ENCODE measurements at regions not wholly inside any gene's neighbourhood (a gene's known extent, or its start where the extent isn't known, plus 50 kb on each side); places are given as distances from the start of the nearest gene placed in this dataset.
A peak's percentile ranks its signal among the peaks of the same experiment; 100 is the strongest.

- no peak for DNase-seq
- TF ChIP-seq POLR2A (IDR thresholded peaks at IDR 0.05; ENCODE audit: low read length) (no peak), GATA1 (IDR thresholded peaks at IDR 0.05; ENCODE audit: low read depth, low read length) (no peak)
These were observed 183.4 kb downstream of the SPRY1 start for GRCh38 chr4:123579961-123580360.

GRCh38 chr4:123580981-123581664, 184.5 kb downstream of the SPRY1 start:
- no peak for DNase-seq
- TF ChIP-seq GATA1 (IDR thresholded peaks at IDR 0.05; ENCODE audit: low read depth, low read length): no peak
- TF ChIP-seq POLR2A (IDR thresholded peaks at IDR 0.05; ENCODE audit: low read length): no peak

- DNase-seq: no peak
- TF ChIP-seq POLR2A (IDR thresholded peaks at IDR 0.05; ENCODE audit: low read length) (no peak), GATA1 (IDR thresholded peaks at IDR 0.05; ENCODE audit: low read depth, low read length) (no peak)
These were observed 185.2 kb downstream of the SPRY1 start for GRCh38 chr4:123581802-123582201.

GRCh38 chr4:123583043-123583442, 186.4 kb downstream of the SPRY1 start:
- TF ChIP-seq GATA1 (IDR thresholded peaks at IDR 0.05; ENCODE audit: low read depth, low read length) (no peak), POLR2A (IDR thresholded peaks at IDR 0.05; ENCODE audit: low read length) (no peak)

GRCh38 chr4:123585111-123585510, 188.5 kb downstream of the SPRY1 start:
- TF ChIP-seq GATA1 (IDR thresholded peaks at IDR 0.05; ENCODE audit: low read depth, low read length) (no peak), POLR2A (IDR thresholded peaks at IDR 0.05; ENCODE audit: low read length) (no peak)
- DNase-seq: no peak

More at GRCh38 chr4:123583043-123583442, 186.4 kb downstream of the SPRY1 start:
- DNase-seq: no peak

- TF ChIP-seq POLR2A (IDR thresholded peaks at IDR 0.05; ENCODE audit: low read length): no peak
- TF ChIP-seq GATA1 (IDR thresholded peaks at IDR 0.05; ENCODE audit: low read depth, low read length): no peak
- peak; percentile 3 to 47 for DNase-seq
These were observed 191.4 kb downstream of the SPRY1 start for GRCh38 chr4:123587983-123588494.

- DNase-seq: no peak
- TF ChIP-seq GATA1 (IDR thresholded peaks at IDR 0.05; ENCODE audit: low read depth, low read length) (no peak), POLR2A (IDR thresholded peaks at IDR 0.05; ENCODE audit: low read length) (no peak)
These were observed 192.1 kb downstream of the SPRY1 start for GRCh38 chr4:123588631-123589241.

GRCh38 chr4:123589301-123589700, 192.7 kb downstream of the SPRY1 start:
- no peak for DNase-seq
- no peak for TF ChIP-seq GATA1 (IDR thresholded peaks at IDR 0.05; ENCODE audit: low read depth, low read length)
- TF ChIP-seq POLR2A (IDR thresholded peaks at IDR 0.05; ENCODE audit: low read length): no peak

- DNase-seq: no peak
- no peak for TF ChIP-seq GATA1 (IDR thresholded peaks at IDR 0.05; ENCODE audit: low read depth, low read length)
These were observed 195.3 kb downstream of the SPRY1 start for GRCh38 chr4:123591875-123592274.

- peak; percentile 3 to 25 for DNase-seq
- TF ChIP-seq GATA1 (IDR thresholded peaks at IDR 0.05; ENCODE audit: low read depth, low read length) (no peak), POLR2A (IDR thresholded peaks at IDR 0.05; ENCODE audit: low read length) (no peak)
These were observed 197.1 kb downstream of the SPRY1 start for GRCh38 chr4:123593655-123594054.

- TF ChIP-seq POLR2A (IDR thresholded peaks at IDR 0.05; ENCODE audit: low read length): no peak
- TF ChIP-seq GATA1 (IDR thresholded peaks at IDR 0.05; ENCODE audit: low read depth, low read length): no peak
- no peak for DNase-seq
These were observed 200.2 kb downstream of the SPRY1 start for GRCh38 chr4:123596805-123597204.

GRCh38 chr4:123597586-123597985, 201.0 kb downstream of the SPRY1 start:
- no peak for DNase-seq
- no peak for TF ChIP-seq POLR2A (IDR thresholded peaks at IDR 0.05; ENCODE audit: low read length)
- no peak for TF ChIP-seq GATA1 (IDR thresholded peaks at IDR 0.05; ENCODE audit: low read depth, low read length)

- no peak for DNase-seq
- no peak for TF ChIP-seq GATA1 (IDR thresholded peaks at IDR 0.05; ENCODE audit: low read depth, low read length)
- TF ChIP-seq POLR2A (IDR thresholded peaks at IDR 0.05; ENCODE audit: low read length): no peak
These were observed 201.7 kb downstream of the SPRY1 start for GRCh38 chr4:123598331-123598730.

- TF ChIP-seq POLR2A (IDR thresholded peaks at IDR 0.05; ENCODE audit: low read length) (no peak), GATA1 (IDR thresholded peaks at IDR 0.05; ENCODE audit: low read depth, low read length) (no peak)
- DNase-seq: peak; percentile 11 to 17
These were observed 202.7 kb downstream of the SPRY1 start for GRCh38 chr4:123599061-123599919.

Data from erythroblast (primary cell).